AG04450 (cell line): ENCODE measurements at regions not wholly inside any gene's neighbourhood (a gene's known extent, or its start where the extent isn't known, plus 50 kb on each side); places are given as distances from the start of the nearest gene placed in this dataset.

Source experiments
- CTCF ChIA-PET: fragments of 300-600, 350-600 bp; formaldehyde crosslinking; extraction: SDS; loops from one replicate; lab custom pipeline; 2022; ENCODE audit warnings: antibody characterized with exemption, inconsistent platforms; lab: Charles Lee
- POLR2A ChIA-PET: fragments of 350-600 bp; formaldehyde crosslinking; extraction: SDS; loops from one replicate; lab custom pipeline; 2021; ENCODE audit warnings: antibody characterized with exemption, inconsistent platforms; lab: Yijun Ruan, JAX
- DNase-seq: peaks from one replicate; pipeline ENCODE4 v3.0.0-alpha.2; 2011; ENCODE audit warnings: low read depth, low spot score
- H3K27ac ChIP-seq: one replicate; pipeline ENCODE4 v1.5.1; 2012; ENCODE audit warnings: low read depth, low read length, control low read depth
- H3K27me3 ChIP-seq: one replicate; pipeline ENCODE4 v1.6.0; 2012; ENCODE audit warnings: low read length; ENCODE audit not compliant: control insufficient read depth, insufficient read depth
- H3K4me3 ChIP-seq: 2 replicates; pipeline ENCODE4 v1.5.1; 2011; ENCODE audit warnings: mild to moderate bottlenecking, low read depth, low read length, control low read depth
- H3K9me3 ChIP-seq: 2 replicates; pipeline ENCODE4 v1.5.1; 2012; ENCODE audit warnings: low read length; ENCODE audit not compliant: control insufficient read depth, insufficient read depth
- CTCF ChIP-seq: IDR thresholded peaks from 2 replicates; pipeline ENCODE4 v1.5.1; 2011; ENCODE audit warnings: low read depth, low read length, control low read depth, inconsistent platforms

- ChIA-PET POLR2A (no interaction called here), CTCF (no interaction called here)
- Histone ChIP-seq H3K27me3 (peaks cover 7% of the 10 kb centered on the region), H3K27ac (no peak overlapping the region), H3K9me3 (no peaks in the 10 kb centered on the region), H3K4me3 (no peak overlapping the region)
- no peak for DNase-seq
- TF ChIP-seq CTCF: no peak
These were observed 119.9 kb upstream of the COPS8 start for GRCh38 chr2:236965841-236966096.

- no peaks in the 10 kb centered on the region for H3K9me3 ChIP-seq
- no peak for DNase-seq
- CTCF ChIA-PET: no interaction called here
- peaks cover 22% of the 10 kb centered on the region for H3K27me3 ChIP-seq
- no peak for TF ChIP-seq CTCF
- no peak overlapping the region for H3K4me3 ChIP-seq
- POLR2A ChIA-PET: no interaction called here
- no peak overlapping the region for H3K27ac ChIP-seq
These were observed 118.2 kb upstream of the COPS8 start for GRCh38 chr2:236967499-236967783.

- no peak for TF ChIP-seq CTCF
- no peak overlapping the region for H3K27ac ChIP-seq
- ChIA-PET POLR2A (no interaction called here), CTCF (no interaction called here)
- peaks cover 25% of the 10 kb centered on the region for H3K27me3 ChIP-seq
- no peak overlapping the region for H3K4me3 ChIP-seq
- no peaks in the 10 kb centered on the region for H3K9me3 ChIP-seq
- no peak for DNase-seq
These were observed 117.4 kb upstream of the COPS8 start for GRCh38 chr2:236968101-236968879.

- Histone ChIP-seq H3K4me3 (no peak overlapping the region), H3K9me3 (no peaks in the 10 kb centered on the region), H3K27ac (no peak overlapping the region), H3K27me3 (peaks cover 23% of the 10 kb centered on the region)
- POLR2A ChIA-PET: no interaction called here
- TF ChIP-seq CTCF: no peak
- no peak for DNase-seq
- CTCF ChIA-PET: no interaction called here
These were observed 116.7 kb upstream of the COPS8 start for GRCh38 chr2:236968880-236969534.

- CTCF ChIA-PET: no interaction called here
- no peak for DNase-seq
These were observed 115.7 kb upstream of the COPS8 start for GRCh38 chr2:236969767-236970655.

More at GRCh38 chr2:236969767-236970655, 115.7 kb upstream of the COPS8 start:
- Histone ChIP-seq H3K27ac (no peak overlapping the region), H3K4me3 (no peak overlapping the region), H3K27me3 (peaks cover 23% of the 10 kb centered on the region), H3K9me3 (no peaks in the 10 kb centered on the region)
- no peak for TF ChIP-seq CTCF
- POLR2A ChIA-PET: no interaction called here
